ENCODE measurements at regions not wholly inside any gene's neighbourhood (a gene's known extent, or its start where the extent isn't known, plus 50 kb on each side); places are given as distances from the start of the nearest gene placed in this dataset.

DNA sequence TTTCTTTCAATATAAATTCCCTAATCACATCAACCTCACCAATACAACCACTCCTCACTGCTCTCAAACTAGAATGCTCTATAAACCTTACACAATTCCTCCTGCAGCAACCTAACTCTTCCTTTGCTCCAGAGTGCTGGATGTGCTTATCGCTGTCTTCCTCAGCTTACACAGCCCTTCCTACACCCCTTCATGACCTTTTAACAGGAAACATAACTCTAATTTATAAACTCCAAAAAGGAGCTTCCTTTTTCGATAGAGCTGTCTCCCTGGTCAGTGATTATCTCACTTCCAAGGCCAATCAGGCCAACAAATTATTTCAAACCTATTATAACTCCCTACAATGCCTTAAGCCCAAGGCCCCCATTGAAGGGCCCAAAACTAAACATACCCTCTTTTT is 78.8 kb downstream of the COQ2 start:
- TF ChIP-seq, protein P1, sequence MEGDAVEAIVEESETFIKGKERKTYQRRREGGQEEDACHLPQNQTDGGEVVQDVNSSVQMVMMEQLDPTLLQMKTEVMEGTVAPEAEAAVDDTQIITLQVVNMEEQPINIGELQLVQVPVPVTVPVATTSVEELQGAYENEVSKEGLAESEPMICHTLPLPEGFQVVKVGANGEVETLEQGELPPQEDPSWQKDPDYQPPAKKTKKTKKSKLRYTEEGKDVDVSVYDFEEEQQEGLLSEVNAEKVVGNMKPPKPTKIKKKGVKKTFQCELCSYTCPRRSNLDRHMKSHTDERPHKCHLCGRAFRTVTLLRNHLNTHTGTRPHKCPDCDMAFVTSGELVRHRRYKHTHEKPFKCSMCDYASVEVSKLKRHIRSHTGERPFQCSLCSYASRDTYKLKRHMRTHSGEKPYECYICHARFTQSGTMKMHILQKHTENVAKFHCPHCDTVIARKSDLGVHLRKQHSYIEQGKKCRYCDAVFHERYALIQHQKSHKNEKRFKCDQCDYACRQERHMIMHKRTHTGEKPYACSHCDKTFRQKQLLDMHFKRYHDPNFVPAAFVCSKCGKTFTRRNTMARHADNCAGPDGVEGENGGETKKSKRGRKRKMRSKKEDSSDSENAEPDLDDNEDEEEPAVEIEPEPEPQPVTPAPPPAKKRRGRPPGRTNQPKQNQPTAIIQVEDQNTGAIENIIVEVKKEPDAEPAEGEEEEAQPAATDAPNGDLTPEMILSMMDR (IDR thresholded peaks at IDR 0.05; ENCODE audit: insufficient read depth, low read length, poor library complexity, severe bottlenecking), result no peak
- TF ChIP-seq EZH2phosphoT487 (conservative IDR thresholded peaks at IDR 0.05; ENCODE audit: low read length), result no peak

Measured in SU-DHL-6 (cell line).